SK-N-SH (cell line): ENCODE measurements at regions not wholly inside any gene's neighbourhood (a gene's known extent, or its start where the extent isn't known, plus 50 kb on each side); places are given as distances from the start of the nearest gene placed in this dataset.

Experiments used
- EP300 ChIP-seq, 2 experiments: IDR thresholded peaks; 2 replicates each; pipeline versions ENCODE4 v1.4.0 to v1.6.1; 2012; ENCODE audit warnings: borderline replicate concordance in 1 of 2, low read depth in 1 of 2, low read length in 1 of 2
- MXI1 ChIP-seq: IDR thresholded peaks from 2 replicates; pipeline ENCODE4 v1.6.1; 2012; ENCODE audit warnings: mild to moderate bottlenecking, low read depth, low read length, improper control_type of control experiment
- TAF1 ChIP-seq: IDR thresholded peaks from 2 replicates; pipeline ENCODE4 v1.6.1; 2012; ENCODE audit warnings: low read depth, mild to moderate bottlenecking, low read length, moderate library complexity, borderline replicate concordance
- TF ChIP-seq, protein P1 (sequence below): fragments of 200-600 bp; sonication (generic); IDR thresholded peaks from 2 replicates; pipeline ENCODE4 v1.6.1; 2017; ENCODE audit warnings: antibody characterized with exemption, mild to moderate bottlenecking, moderate library complexity
- TF ChIP-seq, protein P2 (sequence below): IDR thresholded peaks from 2 replicates; pipeline ENCODE4 v1.6.1; 2012; ENCODE audit warnings: mild to moderate bottlenecking, low read depth, low read length, moderate library complexity
- TF ChIP-seq, protein P3 (sequence below): IDR thresholded peaks from 2 replicates; pipeline ENCODE4 v1.4.0; 2012; ENCODE audit warnings: low read depth

DNA sequence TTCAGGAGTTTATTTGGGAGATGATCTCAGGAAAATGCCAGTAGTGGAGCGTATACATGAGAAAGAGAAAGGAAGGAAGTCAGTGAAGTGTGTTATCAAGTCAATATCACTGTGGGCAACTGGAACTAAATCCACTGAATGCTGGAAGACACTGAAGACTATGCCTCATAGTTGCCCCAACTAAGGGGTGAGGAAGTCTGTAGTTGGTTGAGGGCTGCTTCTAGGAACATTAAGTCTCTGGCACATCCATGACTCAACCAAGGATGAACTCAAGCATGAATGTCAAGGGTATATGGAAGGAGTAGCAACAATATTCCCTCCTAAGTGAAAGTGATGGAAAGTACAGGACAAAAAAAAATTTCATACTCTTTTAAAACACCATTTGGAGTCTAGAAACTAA, 167.9 kb downstream of the MAGEB17 start:
- TF ChIP-seq EP300 (IDR thresholded peaks at IDR 0.05; ENCODE audit: borderline replicate concordance in 1 of 2, low read depth in 1 of 2, low read length in 1 of 2) (no peak), TAF1 (no peak), MXI1 (no peak)
- TF ChIP-seq, protein P1, sequence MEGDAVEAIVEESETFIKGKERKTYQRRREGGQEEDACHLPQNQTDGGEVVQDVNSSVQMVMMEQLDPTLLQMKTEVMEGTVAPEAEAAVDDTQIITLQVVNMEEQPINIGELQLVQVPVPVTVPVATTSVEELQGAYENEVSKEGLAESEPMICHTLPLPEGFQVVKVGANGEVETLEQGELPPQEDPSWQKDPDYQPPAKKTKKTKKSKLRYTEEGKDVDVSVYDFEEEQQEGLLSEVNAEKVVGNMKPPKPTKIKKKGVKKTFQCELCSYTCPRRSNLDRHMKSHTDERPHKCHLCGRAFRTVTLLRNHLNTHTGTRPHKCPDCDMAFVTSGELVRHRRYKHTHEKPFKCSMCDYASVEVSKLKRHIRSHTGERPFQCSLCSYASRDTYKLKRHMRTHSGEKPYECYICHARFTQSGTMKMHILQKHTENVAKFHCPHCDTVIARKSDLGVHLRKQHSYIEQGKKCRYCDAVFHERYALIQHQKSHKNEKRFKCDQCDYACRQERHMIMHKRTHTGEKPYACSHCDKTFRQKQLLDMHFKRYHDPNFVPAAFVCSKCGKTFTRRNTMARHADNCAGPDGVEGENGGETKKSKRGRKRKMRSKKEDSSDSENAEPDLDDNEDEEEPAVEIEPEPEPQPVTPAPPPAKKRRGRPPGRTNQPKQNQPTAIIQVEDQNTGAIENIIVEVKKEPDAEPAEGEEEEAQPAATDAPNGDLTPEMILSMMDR = no peak
- TF ChIP-seq, protein P2, sequence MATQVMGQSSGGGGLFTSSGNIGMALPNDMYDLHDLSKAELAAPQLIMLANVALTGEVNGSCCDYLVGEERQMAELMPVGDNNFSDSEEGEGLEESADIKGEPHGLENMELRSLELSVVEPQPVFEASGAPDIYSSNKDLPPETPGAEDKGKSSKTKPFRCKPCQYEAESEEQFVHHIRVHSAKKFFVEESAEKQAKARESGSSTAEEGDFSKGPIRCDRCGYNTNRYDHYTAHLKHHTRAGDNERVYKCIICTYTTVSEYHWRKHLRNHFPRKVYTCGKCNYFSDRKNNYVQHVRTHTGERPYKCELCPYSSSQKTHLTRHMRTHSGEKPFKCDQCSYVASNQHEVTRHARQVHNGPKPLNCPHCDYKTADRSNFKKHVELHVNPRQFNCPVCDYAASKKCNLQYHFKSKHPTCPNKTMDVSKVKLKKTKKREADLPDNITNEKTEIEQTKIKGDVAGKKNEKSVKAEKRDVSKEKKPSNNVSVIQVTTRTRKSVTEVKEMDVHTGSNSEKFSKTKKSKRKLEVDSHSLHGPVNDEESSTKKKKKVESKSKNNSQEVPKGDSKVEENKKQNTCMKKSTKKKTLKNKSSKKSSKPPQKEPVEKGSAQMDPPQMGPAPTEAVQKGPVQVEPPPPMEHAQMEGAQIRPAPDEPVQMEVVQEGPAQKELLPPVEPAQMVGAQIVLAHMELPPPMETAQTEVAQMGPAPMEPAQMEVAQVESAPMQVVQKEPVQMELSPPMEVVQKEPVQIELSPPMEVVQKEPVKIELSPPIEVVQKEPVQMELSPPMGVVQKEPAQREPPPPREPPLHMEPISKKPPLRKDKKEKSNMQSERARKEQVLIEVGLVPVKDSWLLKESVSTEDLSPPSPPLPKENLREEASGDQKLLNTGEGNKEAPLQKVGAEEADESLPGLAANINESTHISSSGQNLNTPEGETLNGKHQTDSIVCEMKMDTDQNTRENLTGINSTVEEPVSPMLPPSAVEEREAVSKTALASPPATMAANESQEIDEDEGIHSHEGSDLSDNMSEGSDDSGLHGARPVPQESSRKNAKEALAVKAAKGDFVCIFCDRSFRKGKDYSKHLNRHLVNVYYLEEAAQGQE = no peak
- TF ChIP-seq, protein P3, sequence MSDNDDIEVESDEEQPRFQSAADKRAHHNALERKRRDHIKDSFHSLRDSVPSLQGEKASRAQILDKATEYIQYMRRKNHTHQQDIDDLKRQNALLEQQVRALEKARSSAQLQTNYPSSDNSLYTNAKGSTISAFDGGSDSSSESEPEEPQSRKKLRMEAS = no peak
